Peyer's patch (tissue), 4 donors: ENCODE measurements at regions not wholly inside any gene's neighbourhood (a gene's known extent, or its start where the extent isn't known, plus 50 kb on each side); places are given as distances from the start of the nearest gene placed in this dataset.

ENCODE experiments used
- CTCF ChIP-seq, 6 experiments: fragments of 450-650 bp in 4 of 6; fragments of 200-600 bp in 2 of 6; sonication (generic) in 1 of 6; IDR thresholded peaks; one replicate each; pipeline ENCODE4 v1.5.1; 2017 to 2019; ENCODE audit warnings: antibody characterized with exemption in 6 of 6, mild to moderate bottlenecking in 3 of 6, moderate library complexity in 1 of 6
- POLR2A ChIP-seq, 2 donors: fragments of 450-650 bp; IDR thresholded peaks; one replicate each; pipeline ENCODE4 v1.5.1; 2017; ENCODE audit warnings: antibody characterized with exemption in 2 of 2, mild to moderate bottlenecking in 2 of 2, moderate library complexity in 2 of 2

GRCh38 chr7:51658684-51659083 lies 342.1 kb upstream of the COBL start:
- TF ChIP-seq CTCF (IDR thresholded peaks at IDR 0.05) (no peak), POLR2A (IDR thresholded peaks at IDR 0.05) (no peak)
